Endothelial cell of umbilical vein (primary cell): ENCODE measurements at regions not wholly inside any gene's neighbourhood (a gene's known extent, or its start where the extent isn't known, plus 50 kb on each side); places are given as distances from the start of the nearest gene placed in this dataset.

ENCODE experiments used
- BruUV-seq: library from RNA; stranded (reverse); fragments of 400-500 nt; replicated peaks from 2 replicates; lab custom pipeline; 2021; lab: Mats Ljungman, UMichigan
- CTCF ChIA-PET: fragments of 300-600, 350-600 bp; sonication (Branson Sonifier 250); formaldehyde crosslinking; loops from one replicate; lab custom pipeline; 2021; ENCODE audit warnings: antibody characterized with exemption, inconsistent platforms; lab: Charles Lee
- POLR2A ChIA-PET: fragments of 300-600, 350-600 bp; sonication (Branson Sonifier 250); formaldehyde crosslinking; loops from one replicate; lab custom pipeline; 2021; ENCODE audit warnings: antibody characterized with exemption, inconsistent platforms; lab: Charles Lee
- DNase-seq: peaks from one replicate; pipeline ENCODE4 v3.0.0-alpha.2; 2011; ENCODE audit warnings: low read depth, low spot score
- FAIRE-seq: peaks from 2 replicates; lab custom pipeline; 2011; peaks lifted over from hg19 to GRCh38; lab: Jason Lieb, UNC
- H2AFZ ChIP-seq: 2 replicates; pipeline ENCODE4 v1.6.0; 2012; ENCODE audit warnings: low read depth, low read length, control low read depth, inconsistent platforms
- H3K27ac ChIP-seq: 2 replicates; pipeline ENCODE4 v1.5.1; 2011; ENCODE audit warnings: low read depth, mild to moderate bottlenecking, control low read depth, low read length, moderate library complexity; ENCODE audit not compliant: insufficient read depth
- H3K27me3 ChIP-seq, 2 experiments: 2 replicates each; pipeline versions ENCODE4 v1.6.0 to v1.6.1; 2011; ENCODE audit warnings: low read length in 2 of 2, mixed read lengths in 1 of 2; ENCODE audit not compliant: control insufficient read depth in 2 of 2, insufficient read depth in 2 of 2
- H3K36me3 ChIP-seq, 2 experiments: 2 replicates in 1 of 2; 3 replicates in 1 of 2; pipeline ENCODE4 v1.5.1; 2011; ENCODE audit warnings: low read length in 2 of 2, mild to moderate bottlenecking in 1 of 2, moderate library complexity in 1 of 2; ENCODE audit not compliant: control insufficient read depth in 2 of 2, insufficient read depth in 2 of 2; ENCODE audit errors: extremely low read depth in 1 of 2
- H3K4me1 ChIP-seq: 3 replicates; pipeline ENCODE4 v1.5.1; 2011; ENCODE audit warnings: mild to moderate bottlenecking, low read length; ENCODE audit not compliant: control insufficient read depth, insufficient read depth; ENCODE audit errors: extremely low read depth
- H3K4me2 ChIP-seq: 2 replicates; pipeline ENCODE4 v1.6.1; 2011; ENCODE audit warnings: low read length, control low read depth, mixed read lengths; ENCODE audit not compliant: insufficient read depth
- H3K4me3 ChIP-seq, 3 experiments: fragments of 200-600 bp in 1 of 3; sonication (generic), shearing (Covaris generic) in 1 of 3; replicated peaks in 1 of 3; 2 replicates each; pipeline ENCODE4 v1.5.1; 2011 to 2016; ENCODE audit warnings: control low read depth in 3 of 3, low read length in 3 of 3, mild to moderate bottlenecking in 2 of 3, inconsistent platforms in 1 of 3, low read depth in 1 of 3, moderate library complexity in 1 of 3; ENCODE audit not compliant: insufficient read depth in 1 of 3
- H3K79me2 ChIP-seq: 2 replicates; pipeline ENCODE4 v1.6.0; 2012; ENCODE audit warnings: low read length, inconsistent platforms; ENCODE audit not compliant: control insufficient read depth, insufficient read depth
- H3K9ac ChIP-seq: replicated peaks from 2 replicates; pipeline ENCODE3; 2011; ENCODE audit warnings: low read length, control low read depth; ENCODE audit not compliant: insufficient read depth; ENCODE audit errors: extremely low read depth
- H3K9me1 ChIP-seq: replicated peaks from 3 replicates; pipeline ENCODE4 v1.6.0; 2011; ENCODE audit warnings: mild to moderate bottlenecking, low read length; ENCODE audit not compliant: control insufficient read depth, insufficient read depth; ENCODE audit errors: extremely low read depth
- H3K9me3 ChIP-seq: replicated peaks from 2 replicates; pipeline ENCODE4 v1.5.1; 2012; ENCODE audit warnings: low read length, inconsistent platforms; ENCODE audit not compliant: control insufficient read depth, insufficient read depth
- H4K20me1 ChIP-seq: replicated peaks from 2 replicates; pipeline ENCODE3; 2011; ENCODE audit warnings: mild to moderate bottlenecking, low read length; ENCODE audit not compliant: control insufficient read depth, insufficient read depth; ENCODE audit errors: extremely low read depth
- CTCF ChIP-seq, 2 donors: IDR thresholded peaks; 1 replicate in 1 of 2; 2 replicates in 1 of 2; pipeline ENCODE4 v1.5.1; 2011; ENCODE audit warnings: low read length in 2 of 2, mild to moderate bottlenecking in 2 of 2, moderate library complexity in 2 of 2, control low read depth in 1 of 2, inconsistent platforms in 1 of 2, low read depth in 1 of 2; ENCODE audit not compliant: insufficient read depth in 1 of 2; ENCODE audit errors: extremely low read depth in 1 of 2
- EZH2 ChIP-seq: IDR thresholded peaks from 2 replicates; pipeline ENCODE4 v1.6.1; 2012; ENCODE audit warnings: borderline replicate concordance, low read depth, mild to moderate bottlenecking, moderate library complexity, low read length, inconsistent platforms; ENCODE audit not compliant: severe bottlenecking
- FOS ChIP-seq: IDR thresholded peaks from 2 replicates; pipeline ENCODE4 v1.6.1; 2011; ENCODE audit warnings: mild to moderate bottlenecking, low read length, moderate library complexity, borderline replicate concordance; ENCODE audit not compliant: insufficient read depth
- GATA2 ChIP-seq: IDR thresholded peaks from 2 replicates; pipeline ENCODE4 v1.7.0; 2011; ENCODE audit warnings: low read depth, mild to moderate bottlenecking, moderate library complexity, mixed read lengths, low read length; ENCODE audit not compliant: insufficient read length, insufficient read depth
- JUN ChIP-seq: IDR thresholded peaks from 2 replicates; pipeline ENCODE4 v1.6.1; 2011; ENCODE audit warnings: borderline replicate concordance, low read depth; ENCODE audit not compliant: insufficient read length, insufficient read depth
- MYC ChIP-seq: IDR thresholded peaks from one replicate; pipeline ENCODE4 v1.6.1; 2011; ENCODE audit warnings: mild to moderate bottlenecking, low read depth, low read length
- POLR2A ChIP-seq: IDR thresholded peaks from 2 replicates; pipeline ENCODE4 v1.6.1; 2012; ENCODE audit warnings: low read depth, mild to moderate bottlenecking, control low read depth, low read length
- dilution Hi-C: fragments of 300-500 bp; cut with MboI; formaldehyde crosslinking; loops from one replicate; pipeline ENCODE4 v1.15.0; 2019; ENCODE audit warnings: low sequenced_read_pairs; ENCODE audit not compliant: extremely low pct_ligation_motif_present
- intact Hi-C: fragments of 100-400 bp; cut with micrococcal nuclease; formaldehyde crosslinking; loops from one replicate; pipeline ENCODE4 v1.10.0; 2022
- TF ChIP-seq, protein P1 (sequence below): IDR thresholded peaks from 2 replicates; pipeline ENCODE4 v1.6.1; 2011; ENCODE audit not compliant: insufficient read depth, insufficient read length

- Histone ChIP-seq H3K27me3 (no peaks in the 10 kb centered on the region), H3K9me3 (no peaks in the 10 kb centered on the region), H3K27ac (no peak overlapping the region), H3K4me3 (no peak overlapping the region), H4K20me1 (no peaks in the 10 kb centered on the region), H3K9me1 (no peaks in the 10 kb centered on the region), H3K36me3 (no peaks in the 10 kb centered on the region), H3K79me2 (no peaks in the 10 kb centered on the region), H3K4me1 (no peaks in the 10 kb centered on the region), H3K4me2 (no peak overlapping the region), H2AFZ (no peak overlapping the region), H3K9ac (no peak overlapping the region)
- intact Hi-C loops (no loop called here), dilution Hi-C loops (no loop called here)
- POLR2A ChIA-PET, result no interaction called here
- FAIRE-seq (no peak), DNase-seq (no peak)
- TF ChIP-seq, protein P1, sequence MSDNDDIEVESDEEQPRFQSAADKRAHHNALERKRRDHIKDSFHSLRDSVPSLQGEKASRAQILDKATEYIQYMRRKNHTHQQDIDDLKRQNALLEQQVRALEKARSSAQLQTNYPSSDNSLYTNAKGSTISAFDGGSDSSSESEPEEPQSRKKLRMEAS, result no peak
- no peak for TF ChIP-seq EZH2
- TF ChIP-seq FOS, result no peak
- TF ChIP-seq CTCF (IDR thresholded peaks at IDR 0.05; ENCODE audit: extremely low read depth in 1 of 2, insufficient read depth in 1 of 2, low read depth in 1 of 2, low read length in 2 of 2), result no peak
- CTCF ChIA-PET, result no interaction called here
- no TSS peak for BruUV-seq
Measured at GRCh38 chr22:26768156-26768515, 110.7 kb downstream of the MIAT start.

DNA sequence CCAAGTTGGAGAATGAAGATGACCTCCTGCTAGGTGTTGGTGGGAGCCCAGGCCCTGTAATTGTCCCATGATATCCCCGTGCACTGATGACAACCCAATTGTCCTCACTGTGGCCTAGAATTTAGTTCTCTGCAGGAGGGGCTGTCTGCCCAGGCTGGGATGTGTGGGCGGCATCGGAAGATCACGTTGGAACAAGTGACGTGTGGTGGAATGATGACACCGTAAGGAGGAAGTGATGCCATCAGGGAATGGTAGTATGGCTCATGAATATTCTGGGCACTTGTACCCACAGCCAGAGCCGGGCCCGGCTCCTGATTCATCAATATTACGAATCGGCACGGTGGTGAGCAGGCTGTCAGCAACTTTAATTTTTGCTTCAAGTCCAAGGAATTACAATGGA is 111.6 kb downstream of the MIAT start:
- DNase-seq (no peak), FAIRE-seq (no peak)
- Histone ChIP-seq H2AFZ (no peak overlapping the region), H3K9me3 (no peaks in the 10 kb centered on the region), H3K9me1 (no peaks in the 10 kb centered on the region), H3K9ac (no peak overlapping the region), H3K4me3 (no peak overlapping the region), H3K4me2 (no peak overlapping the region), H4K20me1 (no peaks in the 10 kb centered on the region), H3K36me3 (no peaks in the 10 kb centered on the region), H3K27me3 (no peaks in the 10 kb centered on the region), H3K79me2 (no peaks in the 10 kb centered on the region), H3K4me1 (no peaks in the 10 kb centered on the region), H3K27ac (no peak overlapping the region)
- dilution Hi-C loops, result no loop called here
- POLR2A ChIA-PET, result no interaction called here
- TF ChIP-seq POLR2A (no peak), CTCF (IDR thresholded peaks at IDR 0.05; ENCODE audit: extremely low read depth in 1 of 2, insufficient read depth in 1 of 2, low read depth in 1 of 2, low read length in 2 of 2) (no peak), GATA2 (no peak), JUN (no peak), FOS (no peak), MYC (no peak)
- TF ChIP-seq, protein P1, result no peak
- CTCF ChIA-PET, result no interaction called here
- intact Hi-C loops, result no loop called here
- no TSS peak for BruUV-seq
